HG03439 (cell line): ENCODE measurements at regions not wholly inside any gene's neighbourhood (a gene's known extent, or its start where the extent isn't known, plus 50 kb on each side); places are given as distances from the start of the nearest gene placed in this dataset.

Experiments
- ATAC-seq: cut with Tn5 transposase; IDR thresholded peaks from one replicate; pipeline ENCODE4 v1.9.1; 2021; ENCODE audit warnings: mild to moderate bottlenecking, moderate library complexity; ENCODE audit not compliant: unreplicated experiment

DNA sequence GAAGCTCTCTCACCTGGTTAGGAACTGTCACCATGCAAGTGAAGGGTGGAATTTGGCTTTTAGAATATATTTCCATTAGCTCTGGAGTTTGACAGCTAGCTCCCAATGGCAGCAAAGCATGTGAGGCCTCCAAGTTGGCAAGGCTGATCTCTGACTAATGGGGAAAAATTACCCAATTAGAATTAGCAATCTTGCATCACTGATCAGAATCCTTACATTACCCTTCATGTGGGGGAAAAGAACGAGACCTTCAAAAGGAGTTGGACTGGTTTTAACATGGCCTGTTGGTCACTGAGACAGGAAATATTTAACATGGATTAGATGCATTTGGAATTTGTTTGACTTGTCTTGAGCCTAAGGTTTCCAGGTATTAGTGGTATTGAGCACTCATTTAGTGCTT is 192.3 kb upstream of the GDNF start:
- no peak for ATAC-seq

DNA sequence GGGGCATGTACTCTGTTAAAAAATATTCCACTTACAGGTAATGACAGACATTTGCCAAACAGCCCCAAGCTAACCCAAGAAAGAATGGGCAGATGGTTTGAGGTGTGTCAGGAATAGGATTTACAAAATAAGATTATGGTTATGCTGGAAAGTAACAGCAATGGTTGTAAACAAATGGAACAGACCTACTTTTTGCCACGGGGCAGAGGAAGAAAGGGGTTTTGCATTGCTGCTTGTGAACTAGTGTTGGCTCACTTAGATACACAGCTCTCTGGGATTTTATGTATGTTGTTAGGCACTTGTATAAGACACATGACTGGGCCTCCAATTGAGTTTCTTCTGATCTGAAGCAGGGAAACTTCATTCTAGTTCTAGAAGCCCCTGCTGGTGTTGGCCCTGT is 191.5 kb upstream of the GDNF start:
- no peak for ATAC-seq

DNA sequence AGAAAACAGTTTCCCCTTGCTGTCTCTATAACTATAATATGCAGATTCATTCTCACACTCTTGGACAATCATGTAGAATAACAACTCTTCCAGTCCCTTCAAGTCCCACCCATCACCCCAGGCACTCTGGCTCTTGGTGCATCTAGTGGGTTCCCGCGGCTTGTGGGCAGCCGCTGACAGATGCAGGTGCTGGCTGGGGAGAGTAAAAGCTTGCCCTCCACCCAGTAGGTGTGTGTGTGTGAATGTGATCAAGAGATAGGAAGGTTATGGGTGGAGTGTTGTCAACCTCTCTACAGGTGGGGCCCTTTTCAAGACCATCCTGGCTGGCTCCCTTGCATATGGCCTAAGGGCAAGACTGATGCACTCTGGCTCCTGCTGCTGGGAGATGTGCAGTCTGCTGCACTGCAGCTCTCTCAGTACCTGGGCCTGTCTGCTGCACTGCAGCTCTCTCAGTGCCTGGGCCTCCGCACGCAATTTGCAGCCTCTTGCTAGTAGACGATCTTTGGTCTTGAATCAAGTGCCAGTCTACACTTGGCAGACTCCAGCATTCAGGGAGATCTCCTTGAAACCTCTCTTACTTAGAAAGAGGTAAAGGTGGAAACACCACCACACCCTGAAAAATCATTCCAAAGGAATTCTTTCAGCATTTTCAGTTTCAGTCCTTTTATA is 189.7 kb upstream of the GDNF start:
- ATAC-seq = no peak

DNA sequence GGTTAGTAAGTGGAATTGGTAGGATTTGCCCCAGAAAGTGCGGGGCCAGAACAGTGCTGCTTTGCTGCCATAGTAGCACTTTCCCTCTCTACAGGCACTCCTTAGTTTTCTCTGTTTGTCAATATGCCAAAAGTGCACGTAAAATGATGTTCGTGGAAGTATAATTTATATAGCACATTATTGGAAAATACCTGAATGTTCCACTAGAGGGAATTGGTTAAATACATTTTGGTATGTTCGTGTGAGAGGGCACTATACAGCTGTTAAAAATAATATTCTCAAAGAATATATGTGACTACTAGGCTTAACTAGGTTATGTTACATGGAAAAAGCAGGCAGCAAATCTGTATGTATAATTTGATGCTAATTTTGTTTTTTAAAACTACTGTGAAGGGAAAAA is 184.0 kb upstream of the GDNF start:
- ATAC-seq = no peak

DNA sequence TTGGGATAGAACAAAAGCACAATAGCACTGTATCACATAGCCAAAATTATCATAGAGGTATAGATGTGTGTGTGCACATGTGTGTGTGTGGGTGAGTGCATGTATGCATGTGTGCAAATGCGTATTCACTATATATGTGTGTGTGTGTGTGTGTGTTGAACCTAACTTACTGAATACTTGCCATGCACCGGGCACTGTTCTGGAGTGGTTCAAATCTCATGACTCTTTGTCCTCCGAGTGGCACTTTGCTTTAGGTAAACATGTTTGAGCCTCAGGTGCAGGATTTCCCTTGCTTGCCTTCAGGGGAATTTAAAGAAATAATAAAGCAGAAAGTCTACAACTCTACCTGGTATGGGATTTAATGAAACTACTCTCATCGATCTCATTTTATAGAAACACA is 183.5 kb upstream of the GDNF start:
- ATAC-seq = no peak

DNA sequence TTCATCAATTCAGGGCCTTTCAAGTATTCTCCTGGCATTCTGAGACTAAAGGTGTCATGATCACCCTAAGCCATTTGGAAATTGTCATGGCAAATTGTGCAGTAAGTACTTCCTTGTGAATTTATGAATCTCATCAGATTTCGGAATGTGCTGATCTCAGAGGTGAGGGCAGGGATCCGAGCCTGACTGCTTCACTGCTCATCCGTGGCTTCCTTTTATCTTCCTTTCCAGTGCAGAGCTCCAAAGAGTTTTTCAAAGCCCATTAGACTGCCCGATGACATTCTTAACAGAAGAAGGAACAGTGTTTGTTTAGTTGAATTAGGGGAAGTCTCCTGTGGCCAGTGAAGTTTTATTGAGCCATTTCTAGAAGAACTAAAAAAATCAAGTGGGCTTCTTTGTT is 182.8 kb upstream of the GDNF start:
- ATAC-seq = no peak

DNA sequence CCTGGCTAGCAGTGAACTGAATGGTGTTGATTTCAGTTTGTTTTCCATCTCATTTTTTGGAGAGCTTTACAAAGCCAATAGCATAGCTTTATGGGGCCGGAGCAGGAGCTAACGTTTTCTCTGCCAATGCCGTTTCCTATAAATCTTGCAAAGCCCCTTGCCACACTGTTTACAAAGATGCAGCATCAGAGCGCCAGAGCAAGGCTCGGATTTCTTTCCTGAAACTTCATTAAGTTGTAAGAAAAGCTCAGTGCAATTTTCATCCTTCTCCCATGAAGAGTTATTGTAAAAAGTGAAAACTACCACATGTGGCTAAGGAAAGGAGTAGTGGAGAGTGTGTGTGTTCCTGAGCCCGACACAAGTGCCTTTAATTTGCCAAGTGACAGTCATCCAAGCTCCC is 178.2 kb upstream of the GDNF start:
- no peak for ATAC-seq

GRCh38 chr5:38013107-38013506 is 173.3 kb upstream of the GDNF start:
- ATAC-seq = no peak

- ATAC-seq = no peak
Observed at GRCh38 chr5:38011668-38012188, 171.9 kb upstream of the GDNF start.

GRCh38 chr5:38009749-38010358 is 170.0 kb upstream of the GDNF start:
- ATAC-seq = no peak

DNA sequence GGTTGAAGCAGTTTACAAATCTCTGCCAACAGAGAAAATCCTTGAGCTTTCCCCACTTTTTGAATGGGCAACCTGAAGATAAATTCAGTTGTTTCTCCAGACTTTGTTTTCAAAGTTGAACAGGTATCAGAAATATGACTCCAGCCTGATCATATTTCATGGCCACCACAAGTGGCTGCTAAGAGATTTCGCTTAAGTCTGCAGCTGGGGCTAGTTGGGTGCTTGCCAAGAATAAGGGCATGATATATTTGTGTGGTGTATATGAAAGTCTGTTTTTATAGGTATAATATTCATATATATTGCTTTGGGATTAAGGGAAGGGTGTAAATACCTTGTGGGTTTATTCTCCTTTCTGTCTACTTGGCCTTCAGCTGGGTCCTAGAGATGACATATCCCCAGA is 168.4 kb upstream of the GDNF start:
- ATAC-seq = no peak

GRCh38 chr5:37999593-37999992 is 159.8 kb upstream of the GDNF start:
- ATAC-seq = no peak

DNA sequence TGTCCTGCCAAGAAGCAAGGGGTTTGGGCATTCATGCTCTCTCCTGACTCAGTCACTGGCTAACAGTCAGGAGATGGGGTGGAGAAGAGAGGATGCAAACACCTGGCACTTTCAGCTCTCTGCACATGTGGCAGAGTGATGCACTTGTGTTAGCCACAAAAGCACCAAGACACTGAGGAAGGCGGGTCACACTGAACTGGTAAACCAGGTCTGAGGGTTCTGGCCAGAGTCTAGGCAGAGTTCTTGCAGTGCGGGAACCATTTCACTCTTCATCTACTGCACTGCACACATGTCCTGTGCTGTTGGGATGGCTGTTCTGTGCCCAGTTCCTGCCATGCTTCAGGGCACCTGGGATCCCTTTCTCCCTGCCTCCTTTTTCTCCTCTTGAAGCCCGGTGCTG is 157.1 kb upstream of the GDNF start:
- no peak for ATAC-seq

DNA sequence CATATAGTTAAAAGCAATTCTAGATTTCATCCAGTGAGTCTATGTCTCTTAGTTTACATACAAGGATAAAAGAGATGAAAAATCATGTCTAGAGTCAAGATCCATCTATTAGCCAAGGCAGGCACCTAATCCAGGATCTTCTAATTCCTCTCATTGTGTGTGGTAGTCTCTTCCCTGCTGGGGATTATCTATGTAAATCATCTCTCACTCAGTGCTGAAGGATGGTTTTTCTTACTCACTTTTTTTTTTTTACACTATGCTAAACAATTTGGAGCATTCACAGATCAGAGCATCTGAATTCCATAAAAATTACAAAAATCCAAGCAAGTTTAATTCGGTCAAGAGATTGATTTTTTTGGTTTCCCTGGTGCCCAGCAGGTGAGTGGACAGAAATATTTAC is 154.9 kb upstream of the GDNF start:
- ATAC-seq = no peak

DNA sequence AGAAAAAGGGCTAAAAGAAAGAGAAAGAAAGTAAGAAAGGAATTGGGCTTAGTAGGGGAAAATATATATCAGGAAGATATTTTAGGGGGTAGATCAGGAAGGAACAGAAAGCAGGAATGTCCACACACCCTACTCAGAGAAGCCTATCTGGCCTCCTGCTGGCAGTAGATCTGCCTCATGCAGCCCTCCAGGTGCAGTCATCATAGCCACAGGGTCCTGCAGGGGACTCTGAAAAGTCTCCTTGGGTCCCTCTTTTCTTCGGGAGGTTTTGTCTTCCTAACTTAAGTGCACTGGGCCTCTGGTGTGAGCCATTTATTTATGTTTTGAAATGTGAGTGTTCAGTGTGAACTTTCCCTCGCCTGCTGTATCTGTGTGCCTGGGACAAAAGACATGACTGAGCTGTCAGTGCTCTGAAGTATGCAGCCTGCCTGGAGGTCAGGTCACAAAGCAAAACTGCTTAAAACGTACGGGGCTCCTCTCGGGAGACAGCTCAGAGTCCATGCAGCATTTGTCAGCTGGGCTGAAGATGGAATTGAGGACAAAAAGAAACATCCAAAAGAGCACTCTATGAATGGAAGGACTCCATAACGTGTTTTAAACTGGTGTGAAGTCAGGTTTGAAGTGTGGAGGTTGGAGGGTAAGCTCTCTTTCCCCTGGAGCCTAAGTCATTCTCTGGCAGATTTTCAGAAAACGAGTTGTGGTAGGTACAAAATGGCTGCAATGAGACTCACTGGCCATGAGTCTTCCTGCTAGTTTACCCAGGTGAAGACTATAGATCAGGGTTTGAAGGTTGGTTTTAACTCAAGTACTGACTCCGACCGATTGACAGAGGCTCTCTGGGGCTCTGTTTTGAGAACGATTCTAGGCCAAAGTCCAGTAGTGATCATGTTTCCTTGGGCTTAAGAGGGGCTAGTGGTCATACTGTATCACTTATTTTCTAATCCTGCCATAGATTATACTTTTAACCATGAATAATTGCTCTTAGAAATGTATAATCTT is 151.8 kb upstream of the GDNF start:
- ATAC-seq = no peak

DNA sequence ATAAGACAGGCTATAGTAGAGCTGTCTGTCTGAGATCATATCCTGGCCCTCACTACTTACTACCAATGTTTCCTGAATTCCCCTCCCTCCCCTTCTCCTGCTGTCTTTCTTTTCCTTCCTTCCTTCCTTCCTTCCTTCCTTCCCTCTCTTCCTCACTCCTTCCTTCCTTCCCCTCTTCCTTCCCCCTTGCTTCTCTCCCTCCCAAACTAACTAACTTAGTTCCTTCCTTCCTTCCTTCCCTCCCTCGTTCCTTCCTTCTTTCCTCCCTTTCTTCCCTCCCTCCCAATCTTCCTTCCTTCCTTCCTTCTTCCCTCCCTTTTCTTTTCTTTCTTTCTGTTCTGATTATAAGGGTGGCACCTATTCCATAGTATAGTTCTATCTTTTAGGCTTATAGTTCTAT is 150.0 kb upstream of the GDNF start:
- no peak for ATAC-seq

- ATAC-seq = no peak
Observed at GRCh38 chr5:37988454-37989046, 148.7 kb upstream of the GDNF start.

GRCh38 chr5:37984300-37984699 is 144.5 kb upstream of the GDNF start:
- no peak for ATAC-seq

DNA sequence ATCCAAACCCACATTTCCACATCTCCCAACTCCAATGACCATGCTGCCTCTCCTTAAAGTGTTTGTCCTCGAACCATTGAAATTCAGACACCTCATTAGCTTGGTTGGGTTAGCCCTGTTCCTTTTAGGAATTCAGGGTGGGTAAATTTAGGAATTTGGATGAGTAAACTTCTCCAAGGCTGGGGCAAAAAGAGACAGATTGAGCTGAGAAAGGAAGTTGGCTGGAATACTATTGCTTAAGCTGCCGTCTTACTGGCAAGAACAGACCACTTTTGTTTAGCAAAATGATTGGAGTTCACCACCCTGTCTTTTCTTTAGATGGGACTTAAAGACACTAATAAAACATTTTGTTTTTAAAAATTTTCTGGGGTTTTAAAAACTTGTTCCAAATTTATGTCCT is 143.6 kb upstream of the GDNF start:
- no peak for ATAC-seq

DNA sequence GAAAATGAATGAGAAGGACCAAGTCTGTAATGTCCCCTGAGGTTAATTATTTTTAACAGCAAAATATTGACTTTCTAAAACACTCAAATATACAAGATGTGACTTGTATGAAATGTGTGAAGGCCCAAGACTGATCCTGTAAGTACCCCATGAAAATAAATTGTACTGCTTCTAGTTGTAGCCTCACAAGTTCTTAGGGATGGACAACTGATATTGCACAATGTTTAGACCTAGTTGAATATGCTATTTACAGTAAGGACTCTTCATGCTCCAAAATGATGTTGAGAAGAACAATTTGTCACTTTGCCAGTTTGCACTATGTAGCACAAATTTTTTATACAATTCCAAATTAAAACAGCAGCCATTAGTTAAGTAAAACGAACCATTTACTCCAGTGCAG is 139.7 kb upstream of the GDNF start:
- no peak for ATAC-seq

GRCh38 chr5:37975531-37975930 is 135.7 kb upstream of the GDNF start:
- no peak for ATAC-seq
